Naive B cell (primary cell): ENCODE measurements at regions not wholly inside any gene's neighbourhood (a gene's known extent, or its start where the extent isn't known, plus 50 kb on each side); places are given as distances from the start of the nearest gene placed in this dataset.

Experiments
- ATAC-seq, 2 donors: fragments of 150-1000 bp; cut with Tn5 transposase; 2 replicates each; pipeline ENCODE4 v1.10.0; 2021; ENCODE audit warnings: low read depth in 2 of 2, mild to moderate bottlenecking in 2 of 2, moderate library complexity in 2 of 2
- DNase-seq: peaks from one replicate; pipeline ENCODE4 v3.0.0; 2022
- H3K27ac Mint-ChIP-seq, 6 donors: one replicate each; pipeline ENCODE4 v1.8.0; 2020 to 2022; ENCODE audit warnings: mild to moderate bottlenecking in 6 of 6, mixed read lengths in 6 of 6, moderate library complexity in 5 of 6, inconsistent platforms in 2 of 6
- H3K27me3 Mint-ChIP-seq, 3 donors: one replicate each; pipeline ENCODE4 v1.8.0; 2021 to 2022; ENCODE audit warnings: mixed read lengths in 3 of 3, mild to moderate bottlenecking in 1 of 3
- H3K36me3 Mint-ChIP-seq, 2 donors: one replicate each; pipeline ENCODE4 v1.8.0; 2020 to 2022; ENCODE audit warnings: mixed read lengths in 2 of 2, inconsistent platforms in 1 of 2, mild to moderate bottlenecking in 1 of 2
- H3K4me1 Mint-ChIP-seq, 3 donors: one replicate each; pipeline ENCODE4 v1.8.0; 2020 to 2022; ENCODE audit warnings: mixed read lengths in 3 of 3, inconsistent platforms in 1 of 3, mild to moderate bottlenecking in 1 of 3, moderate library complexity in 1 of 3
- H3K4me3 Mint-ChIP-seq, 8 donors: one replicate each; pipeline ENCODE4 v1.8.0; 2020 to 2022; ENCODE audit warnings: mild to moderate bottlenecking in 8 of 8, mixed read lengths in 8 of 8, moderate library complexity in 8 of 8, inconsistent platforms in 2 of 8
- H3K9me3 Mint-ChIP-seq, 7 donors: one replicate each; pipeline ENCODE4 v1.8.0; 2020 to 2022; ENCODE audit warnings: mixed read lengths in 7 of 7, mild to moderate bottlenecking in 5 of 7, inconsistent platforms in 2 of 7, moderate library complexity in 1 of 7

- Mint-ChIP-seq H3K4me1 (no peaks in the 10 kb centered on the region), H3K9me3 (no peaks in the 10 kb centered on the region), H3K27ac (peak overlapping the region in 1 of 6 donors; percentile 54), H3K27me3 (no peaks in the 10 kb centered on the region), H3K36me3 (no peaks in the 10 kb centered on the region), H3K4me3 (no peak overlapping the region)
- ATAC-seq (no peak), DNase-seq (no peak)
Measured at GRCh38 chr12:70190262-70191010, 52.8 kb upstream of the CNOT2 start.
